Activated T-cell treated with anti-CD3 and anti-CD28 coated beads for 1 hour (primary cell): ENCODE measurements at regions not wholly inside any gene's neighbourhood (a gene's known extent, or its start where the extent isn't known, plus 50 kb on each side); places are given as distances from the start of the nearest gene placed in this dataset.
"Not testable (repeated sequence)": the region's sequence is repeated elsewhere in the genome, so short reads cannot be mapped to it uniquely, and the experiment has no call there.

Experiments used
- DNase-seq: peaks from one replicate; pipeline ENCODE4 v3.0.0-alpha.2; 2020; ENCODE audit warnings: low read depth

- DNase-seq = no peak
Observed at GRCh38 chr11:134944131-134944530, 532.1 kb upstream of the B3GAT1 start.

GRCh38 chr11:134943544-134943943 lies 531.5 kb upstream of the B3GAT1 start:
- DNase-seq = no peak

GRCh38 chr11:134942681-134943080 lies 530.6 kb upstream of the B3GAT1 start:
- no peak for DNase-seq

- DNase-seq = not testable (repeated sequence)
Observed at GRCh38 chr11:134941936-134942600, 530.0 kb upstream of the B3GAT1 start.

- DNase-seq = no peak
Observed at GRCh38 chr11:134941326-134941725, 529.3 kb upstream of the B3GAT1 start.

GRCh38 chr11:134940441-134941126 lies 528.5 kb upstream of the B3GAT1 start:
- no peak for DNase-seq

GRCh38 chr11:134939905-134940304 lies 527.9 kb upstream of the B3GAT1 start:
- no peak for DNase-seq

- no peak for DNase-seq
Observed at GRCh38 chr11:134939031-134939430, 527.0 kb upstream of the B3GAT1 start.

GRCh38 chr11:134938212-134938611 lies 526.2 kb upstream of the B3GAT1 start:
- no peak for DNase-seq

GRCh38 chr11:134937193-134937592 lies 525.2 kb upstream of the B3GAT1 start:
- not testable (repeated sequence) for DNase-seq

- DNase-seq = no peak
Observed at GRCh38 chr11:134932761-134933160, 520.7 kb upstream of the B3GAT1 start.

GRCh38 chr11:134925432-134925831 lies 513.4 kb upstream of the B3GAT1 start:
- DNase-seq = no peak

GRCh38 chr11:134923441-134923840 lies 511.4 kb upstream of the B3GAT1 start:
- no peak for DNase-seq

GRCh38 chr11:134921938-134922337 lies 509.9 kb upstream of the B3GAT1 start:
- no peak for DNase-seq

GRCh38 chr11:134920851-134921608 lies 509.0 kb upstream of the B3GAT1 start:
- DNase-seq = no peak

GRCh38 chr11:134916421-134917213 lies 504.6 kb upstream of the B3GAT1 start:
- DNase-seq = no peak

- no peak for DNase-seq
Observed at GRCh38 chr11:134915881-134916280, 503.8 kb upstream of the B3GAT1 start.

GRCh38 chr11:134915212-134915611 lies 503.2 kb upstream of the B3GAT1 start:
- DNase-seq = no peak

- no peak for DNase-seq
Observed at GRCh38 chr11:134913999-134914590, 502.1 kb upstream of the B3GAT1 start.

GRCh38 chr11:134913391-134913790 lies 501.3 kb upstream of the B3GAT1 start:
- no peak for DNase-seq

GRCh38 chr11:134911514-134912180 lies 499.6 kb upstream of the B3GAT1 start:
- no peak for DNase-seq
